Uterus (tissue), 3 donors: ENCODE measurements at regions not wholly inside any gene's neighbourhood (a gene's known extent, or its start where the extent isn't known, plus 50 kb on each side); places are given as distances from the start of the nearest gene placed in this dataset.

Source experiments
- DNase-seq, 2 donors: peaks; one replicate each; pipeline ENCODE4 v3.0.0-alpha.2; 2019 to 2020
- H3K27ac ChIP-seq, 2 donors: fragments of 200-600 bp; sonication (generic); 1 replicate in 1 of 2; 2 replicates in 1 of 2; pipeline ENCODE4 v1.5.1; 2016 to 2018
- H3K27me3 ChIP-seq, 2 donors: fragments of 200-600 bp; sonication (generic); one replicate each; pipeline ENCODE4 v1.5.1; 2018 to 2019; ENCODE audit warnings: control low read depth in 1 of 2
- H3K36me3 ChIP-seq, 2 donors: fragments of 200-600 bp; sonication (generic); one replicate each; pipeline ENCODE4 v1.5.1; 2019; ENCODE audit warnings: control low read depth in 1 of 2
- H3K4me1 ChIP-seq, 2 donors: fragments of 200-600 bp; sonication (generic); one replicate each; pipeline ENCODE4 v1.5.1; 2018 to 2019; ENCODE audit warnings: control low read depth in 1 of 2
- H3K4me3 ChIP-seq, 2 donors: fragments of 200-600 bp; sonication (generic); 1 replicate in 1 of 2; 2 replicates in 1 of 2; pipeline ENCODE4 v1.5.1; 2018 to 2019; ENCODE audit warnings: mild to moderate bottlenecking in 1 of 2
- H3K9me3 ChIP-seq, 2 donors: fragments of 200-600 bp; sonication (generic); one replicate each; pipeline ENCODE4 v1.5.1; 2019; ENCODE audit warnings: control low read depth in 1 of 2
- CTCF ChIP-seq, 4 experiments: fragments of 200-600 bp in 2 of 4; fragments of 450-650 bp in 2 of 4; sonication (generic) in 2 of 4; IDR thresholded peaks; one replicate each; pipeline ENCODE4 v1.5.1; 2016 to 2019; ENCODE audit warnings: antibody characterized with exemption in 4 of 4, mild to moderate bottlenecking in 2 of 4, moderate library complexity in 1 of 4
- POLR2A ChIP-seq, 2 donors: fragments of 450-650 bp; IDR thresholded peaks; one replicate each; pipeline ENCODE4 v1.6.1; 2016; ENCODE audit warnings: antibody characterized with exemption in 2 of 2, mild to moderate bottlenecking in 1 of 2, moderate library complexity in 1 of 2
- intact Hi-C: fragments of 100-400 bp; cut with DNase I; formaldehyde crosslinking; loops from one replicate; pipeline ENCODE4 v1.15.1; 2023; ENCODE audit warnings: low total_unique reads
- donor health status: DM: yes; HTN: yes; CAD: no.

GRCh38 chr5:167061695-167062094 lies 1229.8 kb upstream of the WWC1 start:
- TF ChIP-seq CTCF (IDR thresholded peaks at IDR 0.05) (no peak), POLR2A (IDR thresholded peaks at IDR 0.05) (no peak)
- no peak overlapping the region for H3K27ac ChIP-seq
- intact Hi-C loops, result no loop called here

GRCh38 chr5:167063116-167063515 lies 1228.3 kb upstream of the WWC1 start:
- intact Hi-C loops, result no loop called here
- Histone ChIP-seq H3K27ac (no peak overlapping the region), H3K9me3 (peaks cover 0 to 3% of the 10 kb centered on the region in 2 donors), H3K36me3 (no peaks in the 10 kb centered on the region), H3K27me3 (no peaks in the 10 kb centered on the region), H3K4me3 (no peak overlapping the region), H3K4me1 (no peaks in the 10 kb centered on the region)
- TF ChIP-seq CTCF (IDR thresholded peaks at IDR 0.05), result no peak
- TF ChIP-seq POLR2A (IDR thresholded peaks at IDR 0.05), result no peak
- DNase-seq, result no peak

More at GRCh38 chr5:167061695-167062094, 1229.8 kb upstream of the WWC1 start:
- Histone ChIP-seq H3K4me1 (no peaks in the 10 kb centered on the region), H3K9me3 (peaks cover 0 to 3% of the 10 kb centered on the region in 2 donors), H3K4me3 (no peak overlapping the region), H3K27me3 (no peaks in the 10 kb centered on the region), H3K36me3 (no peaks in the 10 kb centered on the region)
- no peak for DNase-seq

- no peak overlapping the region for H3K4me3 ChIP-seq
- no peak for DNase-seq
- H3K27me3 ChIP-seq, result no peaks in the 10 kb centered on the region
- H3K4me1 ChIP-seq, result no peaks in the 10 kb centered on the region
- no peak overlapping the region for H3K27ac ChIP-seq
- peaks cover 0 to 3% of the 10 kb centered on the region in 2 donors for H3K9me3 ChIP-seq
- TF ChIP-seq CTCF (IDR thresholded peaks at IDR 0.05), result no peak
- TF ChIP-seq POLR2A (IDR thresholded peaks at IDR 0.05), result no peak
- no peaks in the 10 kb centered on the region for H3K36me3 ChIP-seq
- intact Hi-C loops, result no loop called here
These were observed 1227.7 kb upstream of the WWC1 start for GRCh38 chr5:167063788-167064187.

GRCh38 chr5:167064198-167064776 lies 1227.2 kb upstream of the WWC1 start:
- Histone ChIP-seq H3K36me3 (no peaks in the 10 kb centered on the region), H3K27ac (no peak overlapping the region)

GRCh38 chr5:167065794-167066193 lies 1225.7 kb upstream of the WWC1 start:
- Histone ChIP-seq H3K4me1 (no peaks in the 10 kb centered on the region), H3K36me3 (no peaks in the 10 kb centered on the region), H3K27ac (no peak overlapping the region), H3K4me3 (no peak overlapping the region), H3K27me3 (no peaks in the 10 kb centered on the region), H3K9me3 (peaks cover 0 to 3% of the 10 kb centered on the region in 2 donors)
- DNase-seq, result no peak
- intact Hi-C loops, result no loop called here
- no peak for TF ChIP-seq CTCF (IDR thresholded peaks at IDR 0.05)
- no peak for TF ChIP-seq POLR2A (IDR thresholded peaks at IDR 0.05)

More at GRCh38 chr5:167064198-167064776, 1227.2 kb upstream of the WWC1 start:
- H3K27me3 ChIP-seq, result no peaks in the 10 kb centered on the region
- H3K4me1 ChIP-seq, result no peaks in the 10 kb centered on the region
- TF ChIP-seq POLR2A (IDR thresholded peaks at IDR 0.05) (no peak), CTCF (IDR thresholded peaks at IDR 0.05) (no peak)
- peaks cover 0 to 3% of the 10 kb centered on the region in 2 donors for H3K9me3 ChIP-seq
- intact Hi-C loops, result no loop called here
- H3K4me3 ChIP-seq, result no peak overlapping the region
- DNase-seq, result no peak
